Naive B cell (primary cell): ENCODE measurements at regions not wholly inside any gene's neighbourhood (a gene's known extent, or its start where the extent isn't known, plus 50 kb on each side); places are given as distances from the start of the nearest gene placed in this dataset.
"Not testable (repeated sequence)": the region's sequence is repeated elsewhere in the genome, so short reads cannot be mapped to it uniquely, and the experiment has no call there.

Source experiments
- ATAC-seq, 2 donors: fragments of 150-1000 bp; cut with Tn5 transposase; 2 replicates each; pipeline ENCODE4 v1.10.0; 2021; ENCODE audit warnings: low read depth in 2 of 2, mild to moderate bottlenecking in 2 of 2, moderate library complexity in 2 of 2
- DNase-seq: peaks from one replicate; pipeline ENCODE4 v3.0.0; 2022
- H3K27ac Mint-ChIP-seq, 6 donors: one replicate each; pipeline ENCODE4 v1.8.0; 2020 to 2022; ENCODE audit warnings: mild to moderate bottlenecking in 6 of 6, mixed read lengths in 6 of 6, moderate library complexity in 5 of 6, inconsistent platforms in 2 of 6
- H3K27me3 Mint-ChIP-seq, 3 donors: one replicate each; pipeline ENCODE4 v1.8.0; 2021 to 2022; ENCODE audit warnings: mixed read lengths in 3 of 3, mild to moderate bottlenecking in 1 of 3
- H3K36me3 Mint-ChIP-seq, 2 donors: one replicate each; pipeline ENCODE4 v1.8.0; 2020 to 2022; ENCODE audit warnings: mixed read lengths in 2 of 2, inconsistent platforms in 1 of 2, mild to moderate bottlenecking in 1 of 2
- H3K4me1 Mint-ChIP-seq, 3 donors: one replicate each; pipeline ENCODE4 v1.8.0; 2020 to 2022; ENCODE audit warnings: mixed read lengths in 3 of 3, inconsistent platforms in 1 of 3, mild to moderate bottlenecking in 1 of 3, moderate library complexity in 1 of 3
- H3K4me3 Mint-ChIP-seq, 8 donors: one replicate each; pipeline ENCODE4 v1.8.0; 2020 to 2022; ENCODE audit warnings: mild to moderate bottlenecking in 8 of 8, mixed read lengths in 8 of 8, moderate library complexity in 8 of 8, inconsistent platforms in 2 of 8
- H3K9me3 Mint-ChIP-seq, 7 donors: one replicate each; pipeline ENCODE4 v1.8.0; 2020 to 2022; ENCODE audit warnings: mixed read lengths in 7 of 7, mild to moderate bottlenecking in 5 of 7, inconsistent platforms in 2 of 7, moderate library complexity in 1 of 7

DNA sequence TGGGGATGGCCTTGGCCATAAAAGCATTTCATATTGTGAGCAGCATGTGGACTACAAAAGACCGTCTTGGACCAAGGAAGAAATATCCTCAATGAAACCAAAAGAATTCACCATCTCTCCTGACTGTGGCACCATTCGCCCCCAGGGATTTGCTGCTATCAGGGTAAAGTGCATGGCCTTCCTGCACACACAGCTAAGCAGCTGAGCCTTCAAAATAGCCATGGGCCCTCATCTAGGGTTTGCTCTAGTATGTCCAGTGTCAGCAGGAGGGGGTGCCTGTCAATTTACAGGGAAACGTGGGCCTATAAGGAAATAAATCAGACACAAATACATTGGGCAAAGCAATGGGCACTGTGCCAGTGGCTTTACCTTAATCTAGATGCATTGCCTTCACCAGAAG, 296.6 kb upstream of the NBPF12 start:
- not testable (repeated sequence) for H3K36me3 Mint-ChIP-seq, H3K27ac Mint-ChIP-seq

DNA sequence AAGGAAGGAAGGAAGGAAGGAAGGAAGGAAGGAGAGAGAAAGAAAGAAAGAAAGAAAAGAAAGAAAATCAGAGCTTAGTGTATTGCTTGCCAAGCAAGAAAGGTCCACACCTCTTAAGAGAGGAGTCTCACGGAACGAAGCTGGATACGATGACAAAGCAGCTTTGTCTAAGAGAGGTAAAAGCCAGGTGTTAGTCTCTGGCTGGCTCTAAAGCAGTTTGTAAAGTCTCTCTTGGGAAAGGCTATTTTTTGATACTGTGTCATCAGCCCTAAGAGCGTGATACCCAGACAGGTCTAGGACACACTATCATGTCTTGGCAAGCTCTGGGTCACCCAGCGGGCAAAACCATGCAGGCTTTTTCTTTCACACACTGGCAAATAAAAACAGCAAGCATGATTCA, 297.5 kb upstream of the NBPF12 start:
- not testable (repeated sequence) for H3K27ac Mint-ChIP-seq, H3K9me3 Mint-ChIP-seq, DNase-seq, ATAC-seq, H3K36me3 Mint-ChIP-seq, H3K4me1 Mint-ChIP-seq, H3K27me3 Mint-ChIP-seq
- H3K4me3 Mint-ChIP-seq = peak overlapping the region in 1 of 8 donors; percentile 12

More for the DNA sequence above, 296.6 kb upstream of the NBPF12 start:
- DNase-seq, ATAC-seq, H3K9me3 Mint-ChIP-seq, H3K27me3 Mint-ChIP-seq, H3K4me1 Mint-ChIP-seq, H3K4me3 Mint-ChIP-seq: not testable (repeated sequence)

DNA sequence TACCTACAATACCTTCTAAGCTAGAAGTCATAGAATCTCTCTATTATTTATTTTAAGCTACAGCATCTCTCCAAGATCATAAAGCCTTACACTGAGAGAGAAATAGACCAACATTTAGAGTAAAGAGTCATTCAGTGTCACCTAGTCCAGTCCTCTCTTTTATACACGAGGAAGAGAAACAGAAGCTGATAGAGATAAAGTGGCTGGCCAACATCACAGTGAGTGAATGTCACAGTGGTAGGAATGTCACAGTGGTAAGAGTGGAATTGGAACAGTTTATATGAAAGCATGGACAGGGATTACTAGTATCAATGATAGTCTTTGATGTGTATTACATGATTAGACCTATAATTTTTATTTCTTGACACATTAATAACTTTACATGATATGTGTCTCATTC, 307.8 kb upstream of the NBPF12 start:
- not testable (repeated sequence) for H3K4me1 Mint-ChIP-seq, DNase-seq, H3K27ac Mint-ChIP-seq

DNA sequence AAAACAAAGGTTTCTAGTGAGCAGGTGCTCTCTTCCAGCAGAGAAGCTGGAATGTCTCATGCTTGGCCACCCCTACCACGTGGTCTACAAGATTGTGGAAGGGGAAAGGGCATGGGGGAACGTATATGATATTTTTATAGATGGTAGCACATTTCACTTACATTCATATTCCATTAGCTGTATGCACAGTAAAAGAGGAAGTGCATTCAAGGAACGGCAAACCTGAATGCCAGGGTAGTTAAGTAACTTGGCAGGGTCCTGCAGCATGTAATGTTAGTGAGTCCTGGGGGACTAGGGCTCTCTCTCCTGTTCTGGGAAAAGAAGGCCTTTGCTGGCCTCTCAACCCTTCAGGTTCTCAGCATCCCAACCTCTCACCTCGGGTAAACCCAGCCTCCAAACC, 319.5 kb upstream of the NBPF12 start:
- H3K4me1 Mint-ChIP-seq, H3K27me3 Mint-ChIP-seq, H3K36me3 Mint-ChIP-seq, H3K27ac Mint-ChIP-seq, H3K4me3 Mint-ChIP-seq, H3K9me3 Mint-ChIP-seq, ATAC-seq, DNase-seq: not testable (repeated sequence)

More for the DNA sequence above, 307.8 kb upstream of the NBPF12 start:
- not testable (repeated sequence) for H3K27me3 Mint-ChIP-seq, H3K9me3 Mint-ChIP-seq, H3K4me3 Mint-ChIP-seq, ATAC-seq, H3K36me3 Mint-ChIP-seq

DNA sequence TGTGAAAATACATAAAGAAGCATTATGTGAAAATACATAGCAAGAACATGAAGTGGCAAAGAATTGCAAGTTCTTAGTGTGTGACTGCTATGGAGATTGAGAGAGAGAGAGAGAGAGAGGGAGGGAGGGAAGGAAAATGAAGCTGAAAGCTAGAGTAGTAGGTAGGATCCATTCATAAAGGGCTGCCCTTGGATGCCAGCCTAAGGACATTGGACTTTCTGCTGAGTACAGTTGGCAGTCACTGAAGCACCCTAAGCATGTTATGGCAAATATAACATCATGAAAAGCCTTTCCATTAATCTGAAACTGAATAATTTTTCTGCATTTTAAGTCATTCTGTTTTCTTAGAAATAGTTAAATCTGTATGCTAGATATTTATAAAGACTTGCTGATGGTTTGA, 333.4 kb upstream of the NBPF12 start:
- not testable (repeated sequence) for H3K4me1 Mint-ChIP-seq, H3K27me3 Mint-ChIP-seq, H3K9me3 Mint-ChIP-seq, H3K36me3 Mint-ChIP-seq, DNase-seq, H3K27ac Mint-ChIP-seq, ATAC-seq, H3K4me3 Mint-ChIP-seq

DNA sequence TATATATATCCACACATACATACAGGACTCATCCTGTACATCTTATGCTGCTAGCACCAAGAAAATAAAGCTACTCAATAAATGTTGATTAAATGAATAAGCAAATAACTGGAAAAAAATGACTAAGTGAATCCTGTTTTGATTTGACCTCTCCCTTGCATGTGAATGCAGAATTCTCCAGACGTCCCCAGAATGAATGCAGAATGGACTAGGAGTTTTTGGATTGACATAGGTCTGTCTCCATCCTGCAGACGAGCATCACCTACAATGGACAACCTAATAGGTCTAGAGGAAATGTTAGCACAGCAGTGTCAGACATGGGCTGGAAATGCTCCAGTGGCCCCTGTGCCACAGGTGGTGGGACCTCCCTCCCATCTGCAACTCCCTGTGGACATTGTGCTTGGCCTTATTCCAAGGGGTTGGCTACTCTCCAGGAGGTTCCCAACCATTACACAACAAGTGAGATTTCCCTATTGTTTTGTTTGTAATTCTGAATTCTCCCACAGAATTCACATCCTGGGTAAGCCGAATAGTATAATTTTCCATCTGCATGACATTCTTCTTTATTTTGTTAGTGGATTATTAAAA, 337.3 kb upstream of the NBPF12 start:
- H3K27me3 Mint-ChIP-seq, H3K36me3 Mint-ChIP-seq, H3K27ac Mint-ChIP-seq, H3K4me1 Mint-ChIP-seq, DNase-seq, H3K4me3 Mint-ChIP-seq, ATAC-seq, H3K9me3 Mint-ChIP-seq: not testable (repeated sequence)

DNA sequence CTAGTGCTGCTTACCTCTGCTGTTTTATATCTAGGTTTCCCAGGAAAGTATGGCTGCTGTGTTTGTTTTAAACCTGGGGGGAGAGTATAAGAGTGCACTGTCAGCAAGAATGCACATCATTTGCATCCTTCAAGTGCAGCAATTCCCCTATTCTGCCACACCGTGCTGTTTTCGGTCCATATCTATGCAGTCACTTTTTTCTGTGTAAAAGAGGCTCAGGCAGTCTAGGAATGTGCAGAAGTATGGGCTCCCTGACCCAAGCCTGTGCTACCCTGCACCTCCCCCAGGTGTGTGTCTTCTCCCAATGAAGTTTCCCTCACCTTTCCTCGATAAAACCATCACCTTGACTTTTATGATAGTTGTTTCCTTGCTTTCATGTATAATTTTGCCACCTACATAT, 338.2 kb upstream of the NBPF12 start:
- H3K9me3 Mint-ChIP-seq, H3K4me1 Mint-ChIP-seq: not testable (repeated sequence)

DNA sequence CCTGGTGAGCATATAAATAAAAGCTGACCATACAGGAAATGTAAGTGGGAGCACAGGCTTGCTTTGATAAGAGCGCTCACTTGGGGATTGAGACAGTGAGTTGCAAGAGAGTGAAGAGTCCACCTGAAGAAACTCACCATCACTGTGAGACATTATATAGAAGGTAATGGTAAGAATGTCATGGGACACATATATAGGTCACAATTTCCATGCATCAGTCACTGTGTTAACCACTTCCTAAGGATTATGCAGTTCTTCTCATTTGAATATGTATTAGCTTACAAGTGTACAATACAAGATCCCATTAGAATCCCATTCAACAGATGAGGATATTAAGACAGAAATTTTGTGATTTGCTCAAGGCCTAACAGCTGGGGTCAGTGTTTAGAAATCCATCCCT, 352.4 kb upstream of the NOTCH2NLA start:
- not testable (repeated sequence) for H3K27me3 Mint-ChIP-seq, ATAC-seq, H3K9me3 Mint-ChIP-seq, H3K4me1 Mint-ChIP-seq, H3K27ac Mint-ChIP-seq, H3K4me3 Mint-ChIP-seq, DNase-seq, H3K36me3 Mint-ChIP-seq

More for the DNA sequence above, 338.2 kb upstream of the NBPF12 start:
- DNase-seq, ATAC-seq, H3K4me3 Mint-ChIP-seq, H3K27me3 Mint-ChIP-seq, H3K27ac Mint-ChIP-seq, H3K36me3 Mint-ChIP-seq: not testable (repeated sequence)

DNA sequence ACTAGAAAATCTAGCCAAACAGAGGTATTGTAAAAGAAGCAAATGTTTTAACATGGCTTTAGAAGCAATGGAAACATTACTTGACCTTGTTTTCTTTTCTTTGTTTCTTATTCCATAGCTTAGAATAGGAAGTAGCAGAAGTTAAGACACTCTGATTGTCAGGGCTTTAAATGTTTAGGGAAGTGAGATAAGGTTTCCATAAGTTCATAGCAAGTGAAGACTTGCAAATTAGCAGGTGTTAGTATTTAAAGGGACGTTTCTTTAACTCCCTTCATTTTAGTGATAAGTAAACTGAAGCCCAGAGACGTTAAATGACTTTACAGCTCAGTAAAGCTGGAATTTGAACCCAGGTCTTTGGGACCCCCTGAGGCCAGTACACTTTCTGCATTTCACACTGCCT, 338.7 kb upstream of the NOTCH2NLA start:
- not testable (repeated sequence) for H3K4me3 Mint-ChIP-seq, H3K9me3 Mint-ChIP-seq, H3K27me3 Mint-ChIP-seq, H3K4me1 Mint-ChIP-seq, H3K27ac Mint-ChIP-seq, ATAC-seq, H3K36me3 Mint-ChIP-seq, DNase-seq

DNA sequence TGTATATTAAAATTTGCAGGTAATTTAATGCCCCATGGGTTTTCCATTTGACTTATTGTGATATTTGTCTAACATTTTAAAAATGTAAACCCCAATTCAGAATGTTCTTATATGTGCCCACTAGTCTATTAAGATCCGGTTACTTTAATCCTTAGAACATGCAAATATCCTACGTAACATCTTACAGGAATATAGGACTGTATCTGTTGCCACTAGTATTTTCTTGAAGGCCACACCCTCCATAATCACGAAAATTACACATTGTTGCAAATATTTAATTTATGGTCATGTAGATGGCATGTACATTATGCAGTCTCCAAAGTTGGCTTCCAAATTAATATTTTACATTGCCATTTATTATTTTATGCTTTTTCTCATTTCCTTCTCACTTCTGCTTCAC, 329.2 kb upstream of the NOTCH2NLA start:
- H3K4me1 Mint-ChIP-seq, H3K27me3 Mint-ChIP-seq, H3K36me3 Mint-ChIP-seq, ATAC-seq, H3K27ac Mint-ChIP-seq, DNase-seq, H3K9me3 Mint-ChIP-seq, H3K4me3 Mint-ChIP-seq: not testable (repeated sequence)

DNA sequence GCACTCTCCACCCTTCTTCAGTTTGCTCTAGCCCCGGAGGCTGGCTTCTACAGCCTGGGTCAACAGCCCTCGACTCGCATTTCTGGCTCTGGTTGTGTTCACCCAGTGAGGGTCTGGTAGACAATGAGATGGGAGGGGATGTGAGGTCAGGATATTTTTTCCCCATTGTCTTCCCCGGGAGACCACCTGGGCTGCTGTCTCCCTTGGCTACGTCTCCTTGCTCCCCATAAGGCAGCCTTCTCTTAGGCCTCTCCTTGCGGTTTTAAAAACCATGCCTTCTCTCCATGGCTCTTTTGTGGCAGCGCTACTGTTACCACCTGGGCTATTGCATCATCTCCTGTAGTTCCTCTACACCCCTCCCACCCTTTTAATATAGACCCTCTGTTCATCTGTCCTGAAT, 327.6 kb upstream of the NOTCH2NLA start:
- H3K27ac Mint-ChIP-seq, ATAC-seq, H3K27me3 Mint-ChIP-seq, H3K4me1 Mint-ChIP-seq, H3K36me3 Mint-ChIP-seq, H3K9me3 Mint-ChIP-seq, DNase-seq, H3K4me3 Mint-ChIP-seq: not testable (repeated sequence)

DNA sequence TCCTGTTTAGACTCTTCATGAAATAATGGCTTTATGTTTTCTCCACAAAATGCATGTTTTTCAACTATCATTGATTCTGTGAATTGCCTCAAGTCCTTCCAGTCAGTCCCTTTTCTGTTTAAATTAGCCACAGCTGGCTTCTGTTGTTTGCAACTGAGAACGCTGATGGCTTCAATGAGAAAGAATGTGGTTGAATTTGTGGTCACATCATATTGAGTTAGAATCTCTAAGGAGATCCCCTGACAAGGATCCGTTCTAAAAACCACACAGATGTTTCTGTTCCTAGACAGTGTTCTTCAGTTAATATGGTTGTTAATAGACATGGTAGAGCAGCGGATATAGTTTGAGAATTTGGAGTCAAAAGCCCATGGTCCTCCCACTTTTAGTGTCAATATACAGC, 323.6 kb upstream of the NOTCH2NLA start:
- not testable (repeated sequence) for H3K4me3 Mint-ChIP-seq, H3K27ac Mint-ChIP-seq, H3K36me3 Mint-ChIP-seq, ATAC-seq, H3K9me3 Mint-ChIP-seq, H3K27me3 Mint-ChIP-seq, H3K4me1 Mint-ChIP-seq, DNase-seq

DNA sequence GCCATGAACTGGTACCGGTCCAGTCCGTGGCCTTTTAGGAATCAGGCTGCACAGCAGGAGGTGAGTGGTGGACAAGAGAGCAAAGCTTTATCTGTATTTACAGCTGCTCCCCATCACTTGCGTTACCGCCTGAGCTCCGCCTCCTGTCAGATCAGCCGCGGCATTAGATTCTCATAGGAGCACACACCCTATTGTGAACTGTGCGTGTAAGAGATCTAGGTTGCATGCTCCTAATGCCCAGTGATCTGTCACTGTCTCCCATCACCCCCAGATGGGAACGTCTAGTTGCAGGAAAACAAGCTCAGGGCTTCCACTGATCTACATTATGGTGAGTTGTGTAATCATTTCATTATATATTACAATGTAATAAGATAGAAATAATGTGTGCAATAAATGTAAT, 319.9 kb upstream of the NOTCH2NLA start:
- not testable (repeated sequence) for ATAC-seq, H3K27ac Mint-ChIP-seq, DNase-seq, H3K36me3 Mint-ChIP-seq, H3K27me3 Mint-ChIP-seq, H3K9me3 Mint-ChIP-seq, H3K4me3 Mint-ChIP-seq, H3K4me1 Mint-ChIP-seq

DNA sequence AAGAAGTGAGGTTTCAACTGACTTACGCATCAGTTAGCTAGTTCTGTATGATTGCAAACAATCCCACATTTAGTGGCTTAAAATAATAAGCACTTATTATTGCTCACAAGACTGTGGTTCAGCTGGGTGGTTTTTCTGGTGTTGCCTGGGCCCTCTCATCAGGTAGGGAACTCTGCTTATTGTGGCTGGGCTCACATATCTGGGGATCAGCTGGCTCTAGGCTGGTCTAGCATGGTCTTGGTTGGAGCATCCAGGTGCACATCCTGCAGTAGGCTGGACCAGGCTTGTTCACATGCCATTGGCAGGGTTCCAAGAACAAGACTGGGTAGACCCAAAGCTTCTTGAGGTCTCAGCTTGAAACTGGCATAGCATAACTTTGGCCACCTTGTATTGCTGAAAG, 317.4 kb upstream of the NOTCH2NLA start:
- not testable (repeated sequence) for H3K4me1 Mint-ChIP-seq, H3K27ac Mint-ChIP-seq, H3K27me3 Mint-ChIP-seq, H3K9me3 Mint-ChIP-seq, H3K36me3 Mint-ChIP-seq, ATAC-seq, DNase-seq, H3K4me3 Mint-ChIP-seq

DNA sequence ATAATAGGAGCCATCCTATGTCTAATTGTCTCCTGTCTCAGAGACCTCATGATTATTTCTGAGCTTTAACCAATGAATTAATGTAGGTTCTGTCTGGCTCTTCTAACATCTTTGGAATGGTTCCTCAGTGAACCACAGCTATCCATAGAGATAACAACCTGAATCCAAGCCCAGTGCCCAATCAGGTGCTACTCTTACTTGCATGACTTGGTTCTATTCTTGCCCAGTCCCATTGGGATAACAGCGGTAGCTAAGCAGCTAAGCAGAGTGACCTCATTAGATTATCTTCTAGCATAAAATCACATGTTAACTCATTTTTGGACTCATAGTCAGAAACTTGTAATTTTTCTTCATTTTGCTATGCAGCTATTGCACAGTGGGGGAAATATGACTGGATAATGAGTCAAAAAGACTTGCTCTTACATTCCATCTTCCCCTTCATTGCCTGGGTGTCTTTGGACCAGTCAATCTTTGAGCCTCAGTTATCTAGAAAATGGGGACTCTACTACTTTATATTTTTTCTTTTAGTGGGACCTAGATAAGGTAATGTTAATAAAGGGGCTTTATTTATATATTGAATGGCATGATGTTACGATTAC, 309.1 kb upstream of the NOTCH2NLA start:
- not testable (repeated sequence) for H3K27ac Mint-ChIP-seq, H3K27me3 Mint-ChIP-seq, ATAC-seq, DNase-seq, H3K36me3 Mint-ChIP-seq, H3K4me1 Mint-ChIP-seq, H3K4me3 Mint-ChIP-seq, H3K9me3 Mint-ChIP-seq
